DOHH2 (cell line): ENCODE measurements at regions not wholly inside any gene's neighbourhood (a gene's known extent, or its start where the extent isn't known, plus 50 kb on each side); places are given as distances from the start of the nearest gene placed in this dataset.

Source experiments
- EZH2phosphoT487 ChIP-seq: fragments of 200-600 bp; sonication (generic); IDR thresholded peaks from 2 replicates; pipeline ENCODE4 v1.6.1; 2017; ENCODE audit warnings: borderline replicate concordance, mild to moderate bottlenecking, antibody characterized with exemption, low read length, moderate library complexity, mixed read lengths
- TF ChIP-seq, protein P1 (sequence below): fragments of 200-600 bp; sonication (generic); IDR thresholded peaks from one replicate; pipeline ENCODE4 v1.5.1; 2014; ENCODE audit warnings: antibody characterized with exemption, mild to moderate bottlenecking, low read depth, low read length; ENCODE audit not compliant: poor library complexity, severe bottlenecking

DNA sequence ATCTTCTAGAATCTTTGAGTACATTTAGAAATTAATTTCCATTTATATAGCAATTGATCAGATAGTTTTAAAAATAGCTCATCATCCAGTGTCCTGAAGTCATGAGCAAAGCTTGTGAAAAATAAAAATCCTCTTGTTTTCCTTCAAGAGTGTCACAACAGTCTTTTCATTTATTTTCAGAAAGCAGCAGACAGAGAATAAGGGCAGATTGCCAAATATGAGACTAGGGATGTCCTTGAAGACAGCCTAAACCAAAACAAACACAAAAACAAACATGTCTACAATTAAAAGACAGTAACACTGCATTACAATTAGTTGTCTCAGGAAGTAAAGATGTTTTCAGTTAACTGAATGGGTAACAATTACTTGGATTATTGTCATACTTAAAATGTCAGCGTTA, 682.8 kb downstream of the TFAP2A start:
- TF ChIP-seq, protein P1, sequence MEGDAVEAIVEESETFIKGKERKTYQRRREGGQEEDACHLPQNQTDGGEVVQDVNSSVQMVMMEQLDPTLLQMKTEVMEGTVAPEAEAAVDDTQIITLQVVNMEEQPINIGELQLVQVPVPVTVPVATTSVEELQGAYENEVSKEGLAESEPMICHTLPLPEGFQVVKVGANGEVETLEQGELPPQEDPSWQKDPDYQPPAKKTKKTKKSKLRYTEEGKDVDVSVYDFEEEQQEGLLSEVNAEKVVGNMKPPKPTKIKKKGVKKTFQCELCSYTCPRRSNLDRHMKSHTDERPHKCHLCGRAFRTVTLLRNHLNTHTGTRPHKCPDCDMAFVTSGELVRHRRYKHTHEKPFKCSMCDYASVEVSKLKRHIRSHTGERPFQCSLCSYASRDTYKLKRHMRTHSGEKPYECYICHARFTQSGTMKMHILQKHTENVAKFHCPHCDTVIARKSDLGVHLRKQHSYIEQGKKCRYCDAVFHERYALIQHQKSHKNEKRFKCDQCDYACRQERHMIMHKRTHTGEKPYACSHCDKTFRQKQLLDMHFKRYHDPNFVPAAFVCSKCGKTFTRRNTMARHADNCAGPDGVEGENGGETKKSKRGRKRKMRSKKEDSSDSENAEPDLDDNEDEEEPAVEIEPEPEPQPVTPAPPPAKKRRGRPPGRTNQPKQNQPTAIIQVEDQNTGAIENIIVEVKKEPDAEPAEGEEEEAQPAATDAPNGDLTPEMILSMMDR: no peak
- TF ChIP-seq EZH2phosphoT487: no peak
